ENCODE measurements at regions not wholly inside any gene's neighbourhood (a gene's known extent, or its start where the extent isn't known, plus 50 kb on each side); places are given as distances from the start of the nearest gene placed in this dataset.

DNA sequence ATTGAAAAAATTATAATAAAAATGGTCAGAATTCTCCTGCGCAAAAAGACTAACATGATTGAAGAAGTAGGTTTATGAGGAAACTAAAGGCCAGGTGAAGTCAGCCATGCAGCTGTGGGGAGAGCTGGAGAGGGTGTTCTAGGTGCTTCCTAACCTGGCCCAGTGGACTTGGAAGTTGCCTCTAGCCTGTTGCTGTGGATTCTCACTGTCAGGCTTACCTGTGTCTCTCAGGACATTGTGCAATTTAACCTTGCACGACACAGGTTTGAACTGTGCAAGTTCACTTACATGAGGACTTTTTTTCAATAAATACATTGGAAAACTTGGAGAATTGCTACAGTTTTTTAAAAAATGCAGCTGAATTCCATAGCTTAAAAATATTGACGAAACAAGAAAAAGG, 266.4 kb downstream of the CXCL12 start:
- no peak for TF ChIP-seq CTCF (IDR thresholded peaks at IDR 0.05)
- no peak for TF ChIP-seq POLR2A (IDR thresholded peaks at IDR 0.05)
